Colonic mucosa (tissue), 4 donors: ENCODE measurements at regions not wholly inside any gene's neighbourhood (a gene's known extent, or its start where the extent isn't known, plus 50 kb on each side); places are given as distances from the start of the nearest gene placed in this dataset.

Experiments used
- DNase-seq: peaks from one replicate; pipeline ENCODE4 v3.0.0-alpha.2; 2020
- H3K27ac ChIP-seq: fragments of 200-600 bp; one replicate; pipeline ENCODE4 v1.8.0; 2021
- H3K27me3 ChIP-seq: fragments of 200-600 bp; one replicate; pipeline ENCODE4 v1.8.0; 2021
- H3K36me3 ChIP-seq: fragments of 200-600 bp; one replicate; pipeline ENCODE4 v1.8.0; 2021
- H3K4me1 ChIP-seq: fragments of 200-600 bp; one replicate; pipeline ENCODE4 v1.8.0; 2021; ENCODE audit warnings: mild to moderate bottlenecking
- H3K4me3 ChIP-seq: fragments of 200-600 bp; one replicate; pipeline ENCODE4 v1.8.0; 2021
- H3K9ac ChIP-seq, 2 donors: one replicate each; pipeline ENCODE4 v1.7.0; 2013; ENCODE audit warnings: control low read depth in 2 of 2, low read depth in 2 of 2, low read length in 2 of 2
- H3K9me3 ChIP-seq: fragments of 200-600 bp; one replicate; pipeline ENCODE4 v1.8.0; 2021
- intact Hi-C: fragments of 100-400 bp; cut with DNase I; formaldehyde crosslinking; loops from one replicate; pipeline ENCODE4 v1.14.1; 2022
- TF ChIP-seq, protein P1 (sequence below): fragments of 200-600 bp; IDR thresholded peaks from one replicate; pipeline ENCODE4 v1.8.0; 2022; ENCODE audit warnings: antibody characterized with exemption, mild to moderate bottlenecking
- donor health status: healthy.
- donor health status: DM: no; HTN: no; CAD: no.
- donor health status: DM: no; HTN: no; CAD: no.

DNA sequence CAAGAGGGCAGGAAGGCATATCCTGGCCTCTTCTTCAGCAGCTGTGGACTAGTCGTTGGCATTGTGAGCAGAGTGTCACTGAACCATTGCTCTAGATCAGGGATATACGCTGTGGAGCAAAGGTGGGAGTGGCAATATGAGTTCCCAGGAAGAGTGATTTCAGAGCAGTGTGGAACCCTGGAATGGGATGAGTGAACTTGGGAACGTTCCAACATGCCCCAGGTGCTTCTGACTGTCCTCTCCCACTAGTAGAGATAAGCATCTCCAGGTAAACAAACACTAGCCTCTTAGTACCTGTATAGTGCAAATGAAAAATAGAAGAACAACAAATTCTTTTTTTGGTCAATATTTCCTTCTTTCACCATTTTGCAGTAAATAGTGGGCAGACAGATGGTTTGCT lies 123.6 kb upstream of the VEPH1 start:
- H3K9me3 ChIP-seq = no peaks in the 10 kb centered on the region
- TF ChIP-seq, protein P1, sequence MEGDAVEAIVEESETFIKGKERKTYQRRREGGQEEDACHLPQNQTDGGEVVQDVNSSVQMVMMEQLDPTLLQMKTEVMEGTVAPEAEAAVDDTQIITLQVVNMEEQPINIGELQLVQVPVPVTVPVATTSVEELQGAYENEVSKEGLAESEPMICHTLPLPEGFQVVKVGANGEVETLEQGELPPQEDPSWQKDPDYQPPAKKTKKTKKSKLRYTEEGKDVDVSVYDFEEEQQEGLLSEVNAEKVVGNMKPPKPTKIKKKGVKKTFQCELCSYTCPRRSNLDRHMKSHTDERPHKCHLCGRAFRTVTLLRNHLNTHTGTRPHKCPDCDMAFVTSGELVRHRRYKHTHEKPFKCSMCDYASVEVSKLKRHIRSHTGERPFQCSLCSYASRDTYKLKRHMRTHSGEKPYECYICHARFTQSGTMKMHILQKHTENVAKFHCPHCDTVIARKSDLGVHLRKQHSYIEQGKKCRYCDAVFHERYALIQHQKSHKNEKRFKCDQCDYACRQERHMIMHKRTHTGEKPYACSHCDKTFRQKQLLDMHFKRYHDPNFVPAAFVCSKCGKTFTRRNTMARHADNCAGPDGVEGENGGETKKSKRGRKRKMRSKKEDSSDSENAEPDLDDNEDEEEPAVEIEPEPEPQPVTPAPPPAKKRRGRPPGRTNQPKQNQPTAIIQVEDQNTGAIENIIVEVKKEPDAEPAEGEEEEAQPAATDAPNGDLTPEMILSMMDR = no peak
- H3K36me3 ChIP-seq = no peaks in the 10 kb centered on the region
- H3K4me1 ChIP-seq = no peaks in the 10 kb centered on the region
- no peak overlapping the region for H3K27ac ChIP-seq
- intact Hi-C loops = no loop called here
- H3K4me3 ChIP-seq = no peak overlapping the region
- H3K9ac ChIP-seq = no peak overlapping the region
- no peak for DNase-seq
- no peaks in the 10 kb centered on the region for H3K27me3 ChIP-seq

DNA sequence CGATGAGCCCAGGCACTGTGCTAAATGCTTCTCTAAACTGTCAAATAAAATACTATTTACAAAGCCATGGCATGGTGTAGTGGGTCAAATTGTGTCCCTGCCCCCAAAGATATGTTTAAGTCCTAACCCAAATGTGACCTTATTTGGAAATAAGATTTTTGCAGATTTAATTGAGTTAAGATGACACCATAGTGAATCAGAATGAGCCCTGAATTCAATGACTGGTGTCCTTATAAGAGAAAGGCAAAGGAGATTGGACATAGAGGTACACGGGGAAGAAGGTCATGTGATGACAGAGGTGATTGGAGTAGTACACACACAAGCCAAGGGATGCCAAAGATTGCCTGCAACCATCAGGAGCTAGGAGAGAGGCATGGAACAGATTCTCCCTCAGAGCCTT lies 121.6 kb upstream of the VEPH1 start:
- H3K27me3 ChIP-seq = no peaks in the 10 kb centered on the region
- H3K4me1 ChIP-seq = no peaks in the 10 kb centered on the region

DNA sequence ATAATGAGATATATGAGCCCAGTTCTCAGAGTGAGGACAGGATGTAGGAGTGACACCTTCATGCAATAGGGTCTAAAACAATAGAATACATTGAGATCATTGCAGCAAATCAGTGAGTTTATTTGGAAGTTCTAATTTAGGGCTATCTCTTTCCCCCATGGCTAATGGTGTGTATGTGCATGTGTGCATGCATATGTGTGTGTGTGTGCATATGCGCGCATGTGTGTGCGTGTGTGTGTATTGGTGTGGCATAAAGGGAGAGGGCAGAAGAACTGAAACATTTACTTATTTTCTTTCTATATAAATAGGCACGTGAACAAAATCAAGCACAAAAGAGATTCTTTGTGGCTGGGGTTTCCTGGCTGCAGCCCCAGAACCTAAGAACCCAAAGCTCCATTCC lies 115.7 kb upstream of the VEPH1 start:
- no peak overlapping the region for H3K4me3 ChIP-seq
- no peaks in the 10 kb centered on the region for H3K36me3 ChIP-seq
- intact Hi-C loops = loop anchor here (5.0 to 10.0 kb wide), 2 partner anchors 813 to 916 kb away; no protein-coding TSS in a partner anchor
- no peak overlapping the region for H3K9ac ChIP-seq
- H3K27ac ChIP-seq = no peak overlapping the region
- H3K27me3 ChIP-seq = peaks cover 5% of the 10 kb centered on the region
- no peaks in the 10 kb centered on the region for H3K4me1 ChIP-seq
- no peak for DNase-seq
- TF ChIP-seq, protein P1 = no peak
- H3K9me3 ChIP-seq = no peaks in the 10 kb centered on the region

More for the DNA sequence above, 121.6 kb upstream of the VEPH1 start:
- intact Hi-C loops = no loop called here
- no peak overlapping the region for H3K9ac ChIP-seq
- TF ChIP-seq, protein P1 = no peak
- H3K27ac ChIP-seq = no peak overlapping the region
- no peaks in the 10 kb centered on the region for H3K9me3 ChIP-seq
- H3K36me3 ChIP-seq = no peaks in the 10 kb centered on the region
- H3K4me3 ChIP-seq = no peak overlapping the region
- no peak for DNase-seq

DNA sequence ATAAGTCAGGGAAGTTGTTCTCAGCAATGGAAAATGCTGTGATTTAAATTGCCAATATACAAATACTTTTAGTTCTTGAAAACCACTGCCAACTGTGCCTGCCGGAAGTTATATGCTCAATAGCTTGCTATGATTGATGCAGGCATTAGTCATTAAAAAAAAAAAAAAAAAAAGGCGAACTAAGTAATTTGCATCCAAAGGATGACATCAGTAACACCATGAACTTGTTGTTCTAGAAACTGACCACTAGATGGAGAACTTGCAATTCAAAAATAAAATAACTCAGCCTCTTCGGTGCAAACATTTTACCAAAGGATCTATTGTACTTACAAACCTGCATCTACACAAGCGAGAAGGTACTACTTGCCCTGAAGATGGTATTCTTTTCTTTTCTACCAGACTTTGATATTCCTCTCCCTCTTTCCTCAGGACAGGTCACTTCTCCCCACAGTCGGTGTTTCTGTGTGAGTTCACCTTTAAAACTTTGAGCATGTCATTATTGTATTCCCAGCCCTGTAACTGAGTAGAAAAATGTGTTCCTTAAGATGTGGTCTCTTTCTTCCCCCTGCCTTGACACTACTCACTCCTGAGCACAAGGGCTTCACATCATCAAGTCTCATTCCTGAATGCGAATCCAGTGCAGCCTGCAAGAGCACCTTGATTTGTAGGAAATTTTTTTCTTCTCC lies 115.0 kb upstream of the VEPH1 start:
- no peaks in the 10 kb centered on the region for H3K36me3 ChIP-seq
- H3K27me3 ChIP-seq = peaks cover 5% of the 10 kb centered on the region
- no peak for DNase-seq
- TF ChIP-seq, protein P1 = peak; percentile 54
- H3K9ac ChIP-seq = no peak overlapping the region
- no peaks in the 10 kb centered on the region for H3K4me1 ChIP-seq
- H3K27ac ChIP-seq = no peak overlapping the region
- H3K9me3 ChIP-seq = no peaks in the 10 kb centered on the region
- no peak overlapping the region for H3K4me3 ChIP-seq
- intact Hi-C loops = loop anchor here (5.0 to 10.0 kb wide), 2 partner anchors 814 to 917 kb away; no protein-coding TSS in a partner anchor

DNA sequence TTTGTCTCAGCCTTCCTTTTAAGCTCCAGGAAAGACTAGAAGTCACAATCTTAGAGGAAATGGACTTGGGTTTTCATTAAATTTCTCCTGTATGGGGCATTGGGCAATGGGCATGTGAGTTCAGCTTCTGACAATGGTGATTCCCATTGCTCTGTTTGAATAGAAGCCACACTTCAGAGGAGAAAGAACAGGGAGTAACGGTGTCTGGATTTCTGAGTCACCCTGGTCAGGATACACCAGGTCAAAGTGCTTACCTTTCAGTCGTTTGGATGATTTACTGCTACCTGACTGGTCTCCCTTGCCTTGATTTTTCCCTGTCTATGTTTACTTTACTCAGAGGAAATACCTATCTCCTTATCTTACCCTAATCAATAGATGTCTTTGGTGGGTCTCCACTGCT lies 111.7 kb upstream of the VEPH1 start:
- Histone ChIP-seq H3K9me3 (no peaks in the 10 kb centered on the region), H3K9ac (no peak overlapping the region), H3K27ac (no peak overlapping the region), H3K4me1 (no peaks in the 10 kb centered on the region), H3K4me3 (no peak overlapping the region), H3K36me3 (no peaks in the 10 kb centered on the region), H3K27me3 (peaks cover 5% of the 10 kb centered on the region)
- TF ChIP-seq, protein P1 = no peak
- intact Hi-C loops = loop anchor here (5.0 to 10.0 kb wide), 2 partner anchors 817 to 920 kb away; no protein-coding TSS in a partner anchor
- DNase-seq = no peak
